AG04449 (cell line): ENCODE measurements at regions not wholly inside any gene's neighbourhood (a gene's known extent, or its start where the extent isn't known, plus 50 kb on each side); places are given as distances from the start of the nearest gene placed in this dataset.

Experiments used
- CTCF ChIA-PET: fragments of 350-600 bp; formaldehyde crosslinking; extraction: SDS; loops from one replicate; lab custom pipeline; 2021; ENCODE audit warnings: antibody characterized with exemption; lab: Yijun Ruan, JAX
- POLR2A ChIA-PET: fragments of 400-600, 350-600 bp; formaldehyde crosslinking; extraction: SDS; loops from one replicate; lab custom pipeline; 2020; ENCODE audit warnings: antibody characterized with exemption, inconsistent platforms; lab: Yijun Ruan, JAX
- DNase-seq: peaks from one replicate; pipeline ENCODE4 v3.0.0-alpha.2; 2010; ENCODE audit warnings: low read depth, low spot score
- H3K4me3 ChIP-seq: 2 replicates; pipeline ENCODE4 v1.5.1; 2011; ENCODE audit warnings: low read depth, mild to moderate bottlenecking, control low read depth, low read length
- CTCF ChIP-seq: IDR thresholded peaks from one replicate; pipeline ENCODE4 v1.5.1; 2011; ENCODE audit warnings: mild to moderate bottlenecking, moderate library complexity, low read length, control low read depth, inconsistent platforms; ENCODE audit not compliant: insufficient read depth; ENCODE audit errors: missing control alignments

GRCh38 chr10:125605167-125605566, 77.8 kb downstream of the TEX36 start:
- no peak for TF ChIP-seq CTCF
- ChIA-PET POLR2A (no interaction called here), CTCF (no interaction called here)
- H3K4me3 ChIP-seq = no peak overlapping the region
- DNase-seq = no peak

- ChIA-PET POLR2A (no interaction called here), CTCF (no interaction called here)
- H3K4me3 ChIP-seq = no peak overlapping the region
- TF ChIP-seq CTCF = no peak
- no peak for DNase-seq
Observed at GRCh38 chr10:125602825-125603224, 80.1 kb downstream of the TEX36 start.

- no peak overlapping the region for H3K4me3 ChIP-seq
- ChIA-PET POLR2A (no interaction called here), CTCF (no interaction called here)
- TF ChIP-seq CTCF = no peak
- no peak for DNase-seq
Observed at GRCh38 chr10:125599194-125599593, 83.8 kb downstream of the TEX36 start.

GRCh38 chr10:125595911-125596310, 87.1 kb downstream of the TEX36 start:
- ChIA-PET POLR2A (no interaction called here), CTCF (no interaction called here)
- TF ChIP-seq CTCF = no peak
- DNase-seq = no peak
- no peak overlapping the region for H3K4me3 ChIP-seq

- DNase-seq = no peak
- CTCF ChIA-PET = no interaction called here
- no peak overlapping the region for H3K4me3 ChIP-seq
- POLR2A ChIA-PET = no interaction called here
- TF ChIP-seq CTCF = no peak
Observed at GRCh38 chr10:125593644-125594043, 89.3 kb downstream of the TEX36 start.

- CTCF ChIA-PET = no interaction called here
Observed at GRCh38 chr10:125592897-125593296, 90.1 kb downstream of the TEX36 start.

More at GRCh38 chr10:125592897-125593296, 90.1 kb downstream of the TEX36 start:
- TF ChIP-seq CTCF = no peak
- POLR2A ChIA-PET = no interaction called here
- no peak for DNase-seq
- H3K4me3 ChIP-seq = no peak overlapping the region
